PC-3 (cell line): ENCODE measurements at regions not wholly inside any gene's neighbourhood (a gene's known extent, or its start where the extent isn't known, plus 50 kb on each side); places are given as distances from the start of the nearest gene placed in this dataset.

Experiments used
- ATAC-seq: fragments of 200-7000 bp; cut with Tn5 transposase; 2 replicates; pipeline ENCODE4 v1.9.1; 2020; ENCODE audit warnings: mild to moderate bottlenecking, moderate library complexity
- BruUV-seq: library from RNA; stranded (reverse); fragments of 400-500 nt; replicated peaks from 2 replicates; lab custom pipeline; 2021; lab: Mats Ljungman, UMichigan
- CTCF ChIA-PET: fragments of 300-600 bp; sonication (Branson Sonifier 250); formaldehyde crosslinking; loops from one replicate; lab custom pipeline; 2022; ENCODE audit warnings: antibody characterized with exemption; lab: Charles Lee
- POLR2A ChIA-PET: fragments of 300-600 bp; sonication (Branson Sonifier 250); formaldehyde crosslinking; loops from one replicate; lab custom pipeline; 2022; ENCODE audit warnings: antibody characterized with exemption; ENCODE audit not compliant: unreplicated experiment; lab: Charles Lee
- DNase-seq: peaks from one replicate; pipeline ENCODE4 v3.0.0-alpha.2; 2015
- H2AFZ ChIP-seq: fragments of 300-600 bp; sonication (generic); 2 replicates; pipeline ENCODE4 v1.6.0; 2016; ENCODE audit warnings: antibody characterized with exemption, low read length
- H3F3A ChIP-seq: fragments of 300-600 bp; sonication (generic); one replicate; pipeline ENCODE4 v1.6.0; 2017; ENCODE audit warnings: antibody characterized with exemption, low read length, control low read depth, mild to moderate bottlenecking; ENCODE audit not compliant: unreplicated experiment
- H3K27ac ChIP-seq: fragments of 300-600 bp; sonication (generic); 2 replicates; pipeline ENCODE4 v1.5.1; 2016; ENCODE audit warnings: mild to moderate bottlenecking, low read length
- H3K27me3 ChIP-seq: fragments of 300-600 bp; sonication (generic); 2 replicates; pipeline ENCODE4 v1.6.1; 2016; ENCODE audit warnings: low read length, mixed read lengths
- H3K36me3 ChIP-seq: fragments of 300-600 bp; sonication (generic); 2 replicates; pipeline ENCODE4 v1.6.1; 2016; ENCODE audit warnings: low read depth, mixed run types, low read length, mixed read lengths
- H3K4me1 ChIP-seq: fragments of 300-600 bp; sonication (generic); 2 replicates; pipeline ENCODE4 v1.5.1; 2016; ENCODE audit warnings: low read length; ENCODE audit not compliant: insufficient read depth
- H3K4me2 ChIP-seq: fragments of 300-600 bp; sonication (generic); 2 replicates; pipeline ENCODE4 v1.6.0; 2016; ENCODE audit warnings: low read length
- H3K4me3 ChIP-seq: fragments of 300-600 bp; sonication (generic); 2 replicates; pipeline ENCODE4 v1.5.1; 2016; ENCODE audit warnings: mild to moderate bottlenecking, low read length, mixed read lengths
- H3K79me2 ChIP-seq: fragments of 300-600 bp; sonication (generic); 2 replicates; pipeline ENCODE4 v1.6.1; 2017; ENCODE audit warnings: low read length, mixed read lengths
- H3K9ac ChIP-seq: fragments of 300-600 bp; sonication (generic); 2 replicates; pipeline ENCODE4 v1.6.0; 2016; ENCODE audit warnings: mild to moderate bottlenecking, low read length
- H3K9me2 ChIP-seq: fragments of 300-600 bp; sonication (generic); replicated peaks from 2 replicates; pipeline ENCODE4 v1.6.1; 2016; ENCODE audit warnings: mixed run types, low read length, mixed read lengths
- H3K9me3 ChIP-seq: fragments of 300-600 bp; sonication (generic); 2 replicates; pipeline ENCODE4 v1.6.1; 2016; ENCODE audit warnings: low read length, mixed read lengths
- H4K20me1 ChIP-seq: fragments of 300-600 bp; sonication (generic); 2 replicates; pipeline ENCODE4 v1.6.1; 2016; ENCODE audit warnings: low read length, mixed read lengths
- EZH2 ChIP-seq: fragments of 300-600 bp; sonication (generic); IDR thresholded peaks from one replicate; pipeline ENCODE4 v1.6.1; 2017; ENCODE audit warnings: antibody characterized with exemption, mild to moderate bottlenecking, low read length; ENCODE audit not compliant: unreplicated experiment
- EZH2phosphoT487 ChIP-seq: fragments of 300-600 bp; sonication (generic); IDR thresholded peaks from 2 replicates; pipeline ENCODE4 v1.6.1; 2018; ENCODE audit warnings: mild to moderate bottlenecking, antibody characterized with exemption, low read length, borderline replicate concordance
- intact Hi-C: fragments of 100-400 bp; cut with micrococcal nuclease; formaldehyde crosslinking; loops from 2 replicates; pipeline ENCODE4 v1.9.0; 2023
- TF ChIP-seq, protein P1 (sequence below): fragments of 300-600 bp; sonication (generic); conservative IDR thresholded peaks from 2 replicates; pipeline ENCODE4 v1.5.1; 2017; ENCODE audit warnings: antibody characterized with exemption, low read depth, mild to moderate bottlenecking, low read length

DNA sequence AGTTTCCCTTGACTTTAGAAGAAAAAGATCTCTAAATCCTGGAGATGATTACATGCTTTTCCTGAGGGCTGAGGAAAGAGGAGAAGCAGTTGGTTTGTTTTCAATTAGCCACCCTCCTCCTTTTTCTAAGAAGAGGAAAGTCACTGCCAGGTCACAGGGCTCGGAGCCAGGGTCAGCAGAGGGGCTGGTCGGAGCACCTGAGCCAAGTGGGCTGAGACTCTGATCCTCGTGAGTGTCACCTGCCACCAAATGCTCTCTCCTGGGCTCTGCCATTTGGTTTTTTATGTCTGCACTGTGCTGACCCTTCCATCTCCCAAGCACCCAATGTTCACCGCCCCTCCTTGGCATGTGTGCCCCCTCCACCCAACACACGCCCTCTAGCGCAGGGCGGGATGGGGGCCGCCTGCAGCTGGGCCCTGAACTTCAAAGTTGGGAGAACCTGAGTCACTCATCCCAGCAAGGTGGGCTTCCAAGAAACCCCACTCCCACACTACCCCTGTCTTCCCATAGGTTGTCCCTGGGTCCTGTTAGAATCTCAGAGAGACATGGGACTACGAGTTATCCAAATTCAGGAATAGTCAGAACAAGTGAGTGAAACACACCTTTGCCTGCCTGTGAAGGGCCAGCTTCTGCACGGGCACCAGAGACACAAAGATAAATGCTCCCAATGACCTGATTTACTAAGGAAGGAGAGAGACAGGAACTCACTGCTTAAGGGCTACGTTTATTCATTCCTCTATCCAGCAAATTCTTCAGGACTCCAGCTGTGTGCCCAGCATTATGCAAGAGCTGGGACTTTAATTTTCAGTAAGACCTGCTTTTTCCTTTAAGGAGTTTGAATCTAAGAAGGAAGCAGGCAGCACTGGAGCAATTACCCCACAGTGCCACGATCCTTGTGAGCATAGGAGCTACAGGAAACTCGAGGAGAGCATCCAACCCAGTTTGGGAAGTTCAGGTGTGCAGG lies 127.5 kb downstream of the RHOU start:
- POLR2A ChIA-PET = no interaction called here
- Histone ChIP-seq H2AFZ (no peak overlapping the region), H3K79me2 (no peaks in the 10 kb centered on the region), H4K20me1 (no peaks in the 10 kb centered on the region), H3K36me3 (no peaks in the 10 kb centered on the region), H3K27ac (no peak overlapping the region), H3F3A (no peaks in the 10 kb centered on the region), H3K9me2 (no peaks in the 10 kb centered on the region), H3K4me2 (no peak overlapping the region), H3K4me1 (peaks cover 9% of the 10 kb centered on the region), H3K9me3 (no peaks in the 10 kb centered on the region), H3K27me3 (peaks cover 31% of the 10 kb centered on the region), H3K4me3 (no peak overlapping the region), H3K9ac (no peak overlapping the region)
- no TSS peak for BruUV-seq
- intact Hi-C loops = no loop called here
- no peak for DNase-seq
- no peak for ATAC-seq
- CTCF ChIA-PET = no interaction called here
- TF ChIP-seq, protein P1, sequence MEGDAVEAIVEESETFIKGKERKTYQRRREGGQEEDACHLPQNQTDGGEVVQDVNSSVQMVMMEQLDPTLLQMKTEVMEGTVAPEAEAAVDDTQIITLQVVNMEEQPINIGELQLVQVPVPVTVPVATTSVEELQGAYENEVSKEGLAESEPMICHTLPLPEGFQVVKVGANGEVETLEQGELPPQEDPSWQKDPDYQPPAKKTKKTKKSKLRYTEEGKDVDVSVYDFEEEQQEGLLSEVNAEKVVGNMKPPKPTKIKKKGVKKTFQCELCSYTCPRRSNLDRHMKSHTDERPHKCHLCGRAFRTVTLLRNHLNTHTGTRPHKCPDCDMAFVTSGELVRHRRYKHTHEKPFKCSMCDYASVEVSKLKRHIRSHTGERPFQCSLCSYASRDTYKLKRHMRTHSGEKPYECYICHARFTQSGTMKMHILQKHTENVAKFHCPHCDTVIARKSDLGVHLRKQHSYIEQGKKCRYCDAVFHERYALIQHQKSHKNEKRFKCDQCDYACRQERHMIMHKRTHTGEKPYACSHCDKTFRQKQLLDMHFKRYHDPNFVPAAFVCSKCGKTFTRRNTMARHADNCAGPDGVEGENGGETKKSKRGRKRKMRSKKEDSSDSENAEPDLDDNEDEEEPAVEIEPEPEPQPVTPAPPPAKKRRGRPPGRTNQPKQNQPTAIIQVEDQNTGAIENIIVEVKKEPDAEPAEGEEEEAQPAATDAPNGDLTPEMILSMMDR = no peak
- TF ChIP-seq EZH2 (no peak), EZH2phosphoT487 (no peak)

DNA sequence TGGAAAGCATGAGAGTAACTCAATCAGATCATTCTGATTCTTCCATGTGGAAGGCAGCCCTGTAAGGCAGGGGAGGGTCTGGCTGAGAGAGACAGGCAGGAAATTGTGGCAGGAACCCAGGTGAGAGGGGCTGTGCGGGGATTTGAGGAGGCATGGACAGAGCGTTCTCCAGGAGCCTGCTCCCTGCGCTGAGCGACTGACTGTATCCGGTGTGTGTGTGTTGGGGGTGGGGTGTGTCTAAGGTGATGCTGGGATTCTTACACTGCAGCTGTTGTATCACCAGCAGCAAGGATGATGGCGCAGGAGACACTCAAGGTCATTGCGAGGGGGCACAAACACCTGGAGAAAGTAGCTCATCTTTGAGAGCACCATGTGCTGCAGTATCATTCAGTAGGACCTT lies 128.5 kb downstream of the RHOU start:
- no TSS peak for BruUV-seq
- POLR2A ChIA-PET = interaction anchor here (0.7 kb wide), 1 partner anchor 26 kb away, joined by 3 read pairs; no protein-coding TSS in a partner anchor

More for the DNA sequence above, 128.5 kb downstream of the RHOU start:
- no peaks in the 10 kb centered on the region for H3K9me3 ChIP-seq
- H3K4me1 ChIP-seq = peaks cover 9% of the 10 kb centered on the region
- no peak overlapping the region for H3K4me3 ChIP-seq
- CTCF ChIA-PET = no interaction called here
- ATAC-seq = no peak
- no peak overlapping the region for H2AFZ ChIP-seq
- no peak for DNase-seq
- H3K36me3 ChIP-seq = no peaks in the 10 kb centered on the region
- no peak overlapping the region for H3K4me2 ChIP-seq
- no peak overlapping the region for H3K9ac ChIP-seq
- H3K9me2 ChIP-seq = no peaks in the 10 kb centered on the region
- no peak overlapping the region for H3K27ac ChIP-seq
- no peaks in the 10 kb centered on the region for H3K79me2 ChIP-seq
- no peaks in the 10 kb centered on the region for H3F3A ChIP-seq
- intact Hi-C loops = no loop called here
- TF ChIP-seq, protein P1 = no peak
- TF ChIP-seq EZH2 (no peak), EZH2phosphoT487 (no peak)
- peaks cover 31% of the 10 kb centered on the region for H3K27me3 ChIP-seq
- H4K20me1 ChIP-seq = no peaks in the 10 kb centered on the region
